SK-N-SH treated with all-trans-retinoic acid at 6 μM for 48 hours (cell line): ENCODE measurements at regions not wholly inside any gene's neighbourhood (a gene's known extent, or its start where the extent isn't known, plus 50 kb on each side); places are given as distances from the start of the nearest gene placed in this dataset.

Source experiments
- ARNTL ChIP-seq: fragments of 450-650 bp; formaldehyde crosslinking; IDR thresholded peaks from 2 replicates; pipeline ENCODE4 v1.5.0; 2020; ENCODE audit warnings: low read depth, mild to moderate bottlenecking, moderate library complexity, borderline replicate concordance
- OSR1 ChIP-seq: fragments of 250-450 bp; sonication (Bioruptor Pico); IDR thresholded peaks from 2 replicates; pipeline ENCODE4 v1.8.0; 2022; ENCODE audit warnings: moderate library complexity, mild to moderate bottlenecking, inconsistent platforms
- RARB ChIP-seq: fragments of 250-450 bp; sonication (Bioruptor Pico); IDR thresholded peaks from 2 replicates; pipeline ENCODE4 v1.8.0; 2021; ENCODE audit warnings: mild to moderate bottlenecking, moderate library complexity
- TCF4 ChIP-seq: fragments of 250-450 bp; sonication (Bioruptor Pico); IDR thresholded peaks from 2 replicates; pipeline ENCODE4 v1.8.0; 2021; ENCODE audit warnings: mild to moderate bottlenecking, moderate library complexity, borderline replicate concordance
- TF ChIP-seq, protein P1 (sequence below): fragments of 250-450 bp; sonication (Bioruptor Pico); IDR thresholded peaks from 2 replicates; pipeline ENCODE4 v1.8.0; 2020; ENCODE audit warnings: mild to moderate bottlenecking, moderate library complexity, borderline replicate concordance

DNA sequence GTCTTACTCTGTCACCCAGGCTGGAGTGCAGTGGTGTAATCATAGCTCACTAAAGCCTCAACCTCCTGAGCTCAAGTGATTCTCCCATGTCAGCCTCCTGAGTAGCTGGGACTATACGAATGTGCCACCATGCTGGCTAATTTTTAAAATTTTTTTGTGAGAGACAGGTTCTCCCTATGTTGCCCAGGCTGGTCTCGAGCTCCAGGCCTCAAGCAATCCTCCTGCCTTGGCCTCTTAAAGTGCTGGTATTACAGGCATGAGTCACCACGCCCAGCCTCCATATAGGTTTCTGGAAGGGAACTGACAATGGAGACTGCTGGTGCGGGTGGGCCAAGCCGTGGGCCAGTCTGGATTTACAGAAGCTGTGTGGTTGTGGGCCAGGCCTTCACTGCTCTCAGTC is 189.2 kb downstream of the URI1 start:
- no peak for TF ChIP-seq OSR1 (CRISPR knock-in tag)
- no peak for TF ChIP-seq ARNTL
- TF ChIP-seq RARB (CRISPR knock-in tag): no peak
- no peak for TF ChIP-seq TCF4 (CRISPR knock-in tag)
- TF ChIP-seq, protein P1, sequence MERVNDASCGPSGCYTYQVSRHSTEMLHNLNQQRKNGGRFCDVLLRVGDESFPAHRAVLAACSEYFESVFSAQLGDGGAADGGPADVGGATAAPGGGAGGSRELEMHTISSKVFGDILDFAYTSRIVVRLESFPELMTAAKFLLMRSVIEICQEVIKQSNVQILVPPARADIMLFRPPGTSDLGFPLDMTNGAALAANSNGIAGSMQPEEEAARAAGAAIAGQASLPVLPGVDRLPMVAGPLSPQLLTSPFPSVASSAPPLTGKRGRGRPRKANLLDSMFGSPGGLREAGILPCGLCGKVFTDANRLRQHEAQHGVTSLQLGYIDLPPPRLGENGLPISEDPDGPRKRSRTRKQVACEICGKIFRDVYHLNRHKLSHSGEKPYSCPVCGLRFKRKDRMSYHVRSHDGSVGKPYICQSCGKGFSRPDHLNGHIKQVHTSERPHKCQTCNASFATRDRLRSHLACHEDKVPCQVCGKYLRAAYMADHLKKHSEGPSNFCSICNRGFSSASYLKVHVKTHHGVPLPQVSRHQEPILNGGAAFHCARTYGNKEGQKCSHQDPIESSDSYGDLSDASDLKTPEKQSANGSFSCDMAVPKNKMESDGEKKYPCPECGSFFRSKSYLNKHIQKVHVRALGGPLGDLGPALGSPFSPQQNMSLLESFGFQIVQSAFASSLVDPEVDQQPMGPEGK (CRISPR knock-in tag): no peak
